A549 (cell line): ENCODE measurements at regions not wholly inside any gene's neighbourhood (a gene's known extent, or its start where the extent isn't known, plus 50 kb on each side); places are given as distances from the start of the nearest gene placed in this dataset.

ENCODE experiments used
- CTCF ChIP-seq: fragments of >200 bp; sonication (Bioruptor Twin); formaldehyde crosslinking; IDR thresholded peaks from 3 replicates; pipeline ENCODE4 v1.5.1; 2016
- EP300 ChIP-seq, 2 experiments: fragments of >200 bp; sonication (Bioruptor Twin); formaldehyde crosslinking; IDR thresholded peaks; 2 replicates in 1 of 2; 3 replicates in 1 of 2; pipeline ENCODE4 v1.6.1; 2016 to 2017
- HDAC2 ChIP-seq: fragments of 200-600 bp; sonication (generic); IDR thresholded peaks from 2 replicates; pipeline ENCODE4 v1.6.1; 2016
- JUN ChIP-seq, 2 experiments: fragments of >200 bp; sonication (Bioruptor Twin); formaldehyde crosslinking; IDR thresholded peaks; 2 replicates in 1 of 2; 3 replicates in 1 of 2; pipeline ENCODE4 v1.6.1; 2016 to 2017
- POLR2A ChIP-seq: IDR thresholded peaks from 2 replicates; pipeline ENCODE4 v1.6.1; 2012; ENCODE audit warnings: mild to moderate bottlenecking, low read length
- RCOR1 ChIP-seq: fragments of 150-350 bp; IDR thresholded peaks from 2 replicates; pipeline ENCODE4 v1.6.1; 2014; ENCODE audit warnings: antibody characterized with exemption, low read length, low read depth

DNA sequence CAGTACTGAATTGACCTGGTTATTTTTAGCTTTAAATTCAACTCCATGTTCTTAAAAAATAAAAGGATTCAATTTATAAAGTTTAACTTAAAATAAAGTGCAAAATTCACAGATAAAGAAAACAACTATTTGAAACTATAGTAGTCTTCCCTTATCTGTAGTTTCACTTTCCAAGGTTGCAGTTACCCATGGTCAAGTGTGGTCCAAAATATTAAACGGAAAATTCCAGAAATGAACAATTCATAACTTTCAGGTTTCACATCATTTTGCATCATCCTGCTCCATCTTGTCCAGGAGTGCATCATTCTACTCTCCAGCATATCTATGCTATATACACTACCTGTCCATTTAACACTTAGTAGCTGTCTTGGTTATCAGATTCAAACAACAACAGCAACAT, 54.5 kb upstream of the ZNF804A start:
- TF ChIP-seq CTCF = no peak
- no peak for TF ChIP-seq EP300 (IDR thresholded peaks at IDR 0.05)
- no peak for TF ChIP-seq POLR2A
- TF ChIP-seq RCOR1 = no peak
- TF ChIP-seq JUN (IDR thresholded peaks at IDR 0.05) = no peak
- TF ChIP-seq HDAC2 = no peak
